WI38 (cell line): ENCODE measurements at regions not wholly inside any gene's neighbourhood (a gene's known extent, or its start where the extent isn't known, plus 50 kb on each side); places are given as distances from the start of the nearest gene placed in this dataset.

Experiments
- H3K4me3 ChIP-seq: 2 replicates; pipeline ENCODE4 v1.5.1; 2011; ENCODE audit warnings: low read depth, mild to moderate bottlenecking, control low read depth, low read length
- CTCF ChIP-seq: IDR thresholded peaks from 2 replicates; pipeline ENCODE4 v1.5.1; 2012; ENCODE audit warnings: low read depth, mild to moderate bottlenecking, control low read depth, low read length

- H3K4me3 ChIP-seq = no peak overlapping the region
- no peak for TF ChIP-seq CTCF
Measured at GRCh38 chr17:53668854-53669253, 153.9 kb upstream of the KIF2B start.

GRCh38 chr17:53662608-53663007 is 160.1 kb upstream of the KIF2B start:
- no peak for TF ChIP-seq CTCF
- H3K4me3 ChIP-seq = no peak overlapping the region

- TF ChIP-seq CTCF = no peak
- no peak overlapping the region for H3K4me3 ChIP-seq
Measured at GRCh38 chr17:53659181-53659580, 163.5 kb upstream of the KIF2B start.

GRCh38 chr17:53655591-53655990 is 167.1 kb upstream of the KIF2B start:
- no peak for TF ChIP-seq CTCF
- H3K4me3 ChIP-seq = no peak overlapping the region

GRCh38 chr17:53649201-53649600 is 173.5 kb upstream of the KIF2B start:
- no peak overlapping the region for H3K4me3 ChIP-seq
- TF ChIP-seq CTCF = no peak

- no peak overlapping the region for H3K4me3 ChIP-seq
- TF ChIP-seq CTCF = no peak
Measured at GRCh38 chr17:53646835-53647234, 175.9 kb upstream of the KIF2B start.

- TF ChIP-seq CTCF = no peak
Measured at GRCh38 chr17:53640808-53641207, 181.9 kb upstream of the KIF2B start.

GRCh38 chr17:53635444-53635843 is 187.3 kb upstream of the KIF2B start:
- H3K4me3 ChIP-seq = no peak overlapping the region
- TF ChIP-seq CTCF = no peak

More at GRCh38 chr17:53640808-53641207, 181.9 kb upstream of the KIF2B start:
- no peak overlapping the region for H3K4me3 ChIP-seq
